ENCODE measurements at regions not wholly inside any gene's neighbourhood (a gene's known extent, or its start where the extent isn't known, plus 50 kb on each side); places are given as distances from the start of the nearest gene placed in this dataset.

- no peak for TF ChIP-seq CTCF (IDR thresholded peaks at IDR 0.05)
- TF ChIP-seq POLR2A (IDR thresholded peaks at IDR 0.05) = no peak
These were observed 561.8 kb upstream of the CADM1 start for GRCh38 chr11:116065986-116066385.
